BLaER1 treated with 17β-estradiol and CSF1 and Interleukin-3, amounts not matched to agents 10 nM and 100 nM (cell line): ENCODE measurements at regions not wholly inside any gene's neighbourhood (a gene's known extent, or its start where the extent isn't known, plus 50 kb on each side); places are given as distances from the start of the nearest gene placed in this dataset.

Experiments used
- H3K27ac ChIP-seq, 11 experiments: shearing (Covaris generic); formaldehyde crosslinking; 2 replicates each; pipeline ENCODE4 v1.8.1; 2022
- H3K27me3 ChIP-seq, 11 experiments: shearing (Covaris generic); formaldehyde crosslinking; 2 replicates each; pipeline ENCODE4 v1.8.1; 2022
- H3K36me3 ChIP-seq, 11 experiments: shearing (Covaris generic); formaldehyde crosslinking; 2 replicates each; pipeline ENCODE4 v1.8.1; 2022
- H3K4me1 ChIP-seq, 10 experiments: shearing (Covaris generic); formaldehyde crosslinking; 2 replicates each; pipeline ENCODE4 v1.8.1; 2022
- H3K4me2 ChIP-seq, 11 experiments: shearing (Covaris generic); formaldehyde crosslinking; 2 replicates each; pipeline ENCODE4 v1.8.1; 2022
- H3K4me3 ChIP-seq, 10 experiments: shearing (Covaris generic); formaldehyde crosslinking; 2 replicates each; pipeline ENCODE4 v1.8.1; 2022
- H3K9ac ChIP-seq, 11 experiments: shearing (Covaris generic); formaldehyde crosslinking; 2 replicates each; pipeline ENCODE4 v1.8.1; 2022
- H3K9me3 ChIP-seq, 11 experiments: shearing (Covaris generic); formaldehyde crosslinking; replicated peaks in 1 of 11; 2 replicates each; pipeline ENCODE4 v1.8.1; 2022
- H4K20me1 ChIP-seq, 11 experiments: shearing (Covaris generic); formaldehyde crosslinking; 2 replicates each; pipeline ENCODE4 v1.8.1; 2022
- Cebpa-rat ChIP-seq, 11 experiments: shearing (Covaris generic); IDR thresholded peaks; 2 replicates each; pipeline ENCODE4 v1.8.1; 2022

- Histone ChIP-seq H3K36me3 (no peaks in the 10 kb centered on the region), H3K9me3 (no peaks in the 10 kb centered on the region), H3K27ac (no peak overlapping the region), H3K4me1 (no peaks in the 10 kb centered on the region), H3K4me2 (no peak overlapping the region), H3K9ac (no peak overlapping the region), H3K4me3 (no peak overlapping the region), H3K27me3 (peaks cover 39 to 76% (median 66%) of the 10 kb centered on the region in 11 experiments; a peak in 21 of 22 replicates), H4K20me1 (peaks cover 0 to 4% (median 0%) of the 10 kb centered on the region in 11 experiments; a peak in 1 of 22 replicates)
- no peak for TF ChIP-seq Cebpa-rat (IDR thresholded peaks at IDR 0.05)
Measured at GRCh38 chrX:138534410-138534809, 177.1 kb downstream of the FGF13 start.

GRCh38 chrX:138519296-138519695 is 192.2 kb downstream of the FGF13 start:
- Histone ChIP-seq H3K36me3 (no peaks in the 10 kb centered on the region), H3K27me3 (peaks cover 55 to 99% (median 95%) of the 10 kb centered on the region in 11 experiments), H3K27ac (no peak overlapping the region), H3K4me2 (no peak overlapping the region), H3K9ac (no peak overlapping the region), H4K20me1 (no peaks in the 10 kb centered on the region; a peak in 1 of 22 replicates), H3K4me1 (no peaks in the 10 kb centered on the region), H3K9me3 (no peaks in the 10 kb centered on the region), H3K4me3 (no peak overlapping the region)
- TF ChIP-seq Cebpa-rat (IDR thresholded peaks at IDR 0.05), result no peak

GRCh38 chrX:138504273-138504672 is 207.2 kb downstream of the FGF13 start:
- H3K4me1 ChIP-seq, result no peaks in the 10 kb centered on the region
- no peaks in the 10 kb centered on the region for H3K36me3 ChIP-seq
- H3K4me3 ChIP-seq, result no peak overlapping the region
- TF ChIP-seq Cebpa-rat (IDR thresholded peaks at IDR 0.05), result no peak
- no peak overlapping the region for H3K4me2 ChIP-seq
- no peaks in the 10 kb centered on the region for H4K20me1 ChIP-seq
- no peak overlapping the region for H3K27ac ChIP-seq
- H3K27me3 ChIP-seq, result peaks cover 40 to 85% (median 70%) of the 10 kb centered on the region in 11 experiments
- H3K9ac ChIP-seq, result no peak overlapping the region
- peaks cover 0 to 14% (median 8%) of the 10 kb centered on the region in 11 experiments; a peak in 9 of 22 replicates for H3K9me3 ChIP-seq

GRCh38 chrX:138492371-138492770 is 219.1 kb downstream of the FGF13 start:
- no peaks in the 10 kb centered on the region for H3K36me3 ChIP-seq
- no peak overlapping the region for H3K4me2 ChIP-seq
- H3K27me3 ChIP-seq, result peaks cover 51 to 93% (median 82%) of the 10 kb centered on the region in 11 experiments
- H3K4me3 ChIP-seq, result no peak overlapping the region
- peaks cover 0 to 5% (median 0%) of the 10 kb centered on the region in 11 experiments; a peak in 3 of 22 replicates for H4K20me1 ChIP-seq
- no peak overlapping the region for H3K27ac ChIP-seq
- H3K4me1 ChIP-seq, result no peaks in the 10 kb centered on the region
- H3K9ac ChIP-seq, result no peak overlapping the region
- no peaks in the 10 kb centered on the region for H3K9me3 ChIP-seq
- TF ChIP-seq Cebpa-rat (IDR thresholded peaks at IDR 0.05), result no peak

GRCh38 chrX:138487866-138488265 is 223.7 kb downstream of the FGF13 start:
- TF ChIP-seq Cebpa-rat (IDR thresholded peaks at IDR 0.05), result no peak

GRCh38 chrX:138485767-138486166 is 225.8 kb downstream of the FGF13 start:
- TF ChIP-seq Cebpa-rat (IDR thresholded peaks at IDR 0.05), result no peak
- H3K4me3 ChIP-seq, result no peak overlapping the region
- H3K27ac ChIP-seq, result no peak overlapping the region
- H3K9ac ChIP-seq, result no peak overlapping the region
- H3K36me3 ChIP-seq, result no peaks in the 10 kb centered on the region
- H4K20me1 ChIP-seq, result peaks cover 0 to 5% (median 0%) of the 10 kb centered on the region in 11 experiments; a peak in 5 of 22 replicates
- peaks cover 90 to 97% (median 95%) of the 10 kb centered on the region in 11 experiments for H3K27me3 ChIP-seq
- H3K4me2 ChIP-seq, result no peak overlapping the region
- no peaks in the 10 kb centered on the region for H3K4me1 ChIP-seq
- no peaks in the 10 kb centered on the region; a peak in 2 of 22 replicates for H3K9me3 ChIP-seq

More at GRCh38 chrX:138487866-138488265, 223.7 kb downstream of the FGF13 start:
- H3K4me1 ChIP-seq, result no peaks in the 10 kb centered on the region
- H4K20me1 ChIP-seq, result peaks cover 0 to 5% (median 0%) of the 10 kb centered on the region in 11 experiments; a peak in 4 of 22 replicates
- no peak overlapping the region for H3K4me2 ChIP-seq
- peaks cover 79 to 97% (median 94%) of the 10 kb centered on the region in 11 experiments for H3K27me3 ChIP-seq
- H3K27ac ChIP-seq, result no peak overlapping the region
- no peak overlapping the region for H3K4me3 ChIP-seq
- H3K36me3 ChIP-seq, result no peaks in the 10 kb centered on the region
- no peaks in the 10 kb centered on the region for H3K9me3 ChIP-seq
- no peak overlapping the region for H3K9ac ChIP-seq

- H3K9me3 ChIP-seq, result peaks cover 0 to 3% (median 0%) of the 10 kb centered on the region in 11 experiments; a peak in 3 of 22 replicates
- no peak for TF ChIP-seq Cebpa-rat (IDR thresholded peaks at IDR 0.05)
- H3K36me3 ChIP-seq, result no peaks in the 10 kb centered on the region
- peaks cover 90 to 97% (median 95%) of the 10 kb centered on the region in 11 experiments for H3K27me3 ChIP-seq
- no peak overlapping the region for H3K4me2 ChIP-seq
- no peak overlapping the region for H3K4me3 ChIP-seq
- H3K4me1 ChIP-seq, result no peaks in the 10 kb centered on the region
- H3K27ac ChIP-seq, result no peak overlapping the region
- no peak overlapping the region for H3K9ac ChIP-seq
- H4K20me1 ChIP-seq, result peaks cover 0 to 5% (median 0%) of the 10 kb centered on the region in 11 experiments; a peak in 5 of 22 replicates
Measured at GRCh38 chrX:138485224-138485623, 226.3 kb downstream of the FGF13 start.

GRCh38 chrX:138484451-138484850 is 227.1 kb downstream of the FGF13 start:
- no peaks in the 10 kb centered on the region for H3K4me1 ChIP-seq
- H3K27ac ChIP-seq, result no peak overlapping the region
- peaks cover 87 to 94% (median 93%) of the 10 kb centered on the region in 11 experiments for H3K27me3 ChIP-seq
- H3K9ac ChIP-seq, result no peak overlapping the region
- H3K4me2 ChIP-seq, result no peak overlapping the region
- H3K9me3 ChIP-seq, result peaks cover 0 to 7% (median 0%) of the 10 kb centered on the region in 11 experiments; a peak in 3 of 22 replicates
- TF ChIP-seq Cebpa-rat (IDR thresholded peaks at IDR 0.05), result no peak
- H3K36me3 ChIP-seq, result no peaks in the 10 kb centered on the region
- H4K20me1 ChIP-seq, result peaks cover 0 to 5% (median 0%) of the 10 kb centered on the region in 11 experiments; a peak in 4 of 22 replicates
- no peak overlapping the region for H3K4me3 ChIP-seq

- no peak overlapping the region for H3K9ac ChIP-seq
- H3K27ac ChIP-seq, result no peak overlapping the region
- H3K36me3 ChIP-seq, result no peaks in the 10 kb centered on the region
- no peak overlapping the region for H3K4me2 ChIP-seq
- no peaks in the 10 kb centered on the region for H3K4me1 ChIP-seq
- no peak for TF ChIP-seq Cebpa-rat (IDR thresholded peaks at IDR 0.05)
- no peak overlapping the region for H3K4me3 ChIP-seq
- peaks cover 88 to 98% (median 93%) of the 10 kb centered on the region in 11 experiments for H3K27me3 ChIP-seq
- peaks cover 0 to 7% (median 0%) of the 10 kb centered on the region in 11 experiments; a peak in 3 of 22 replicates for H3K9me3 ChIP-seq
- peaks cover 0 to 5% (median 0%) of the 10 kb centered on the region in 11 experiments; a peak in 4 of 22 replicates for H4K20me1 ChIP-seq
Measured at GRCh38 chrX:138481649-138482048, 229.9 kb downstream of the FGF13 start.

- Histone ChIP-seq H3K9ac (no peak overlapping the region), H3K4me1 (no peaks in the 10 kb centered on the region)
- TF ChIP-seq Cebpa-rat (IDR thresholded peaks at IDR 0.05), result no peak
Measured at GRCh38 chrX:138463476-138463875, 248.0 kb downstream of the FGF13 start.

More at GRCh38 chrX:138463476-138463875, 248.0 kb downstream of the FGF13 start:
- H3K27me3 ChIP-seq, result peaks cover 21 to 60% (median 55%) of the 10 kb centered on the region in 11 experiments; a peak in 19 of 22 replicates
- H3K27ac ChIP-seq, result no peak overlapping the region
- H3K4me3 ChIP-seq, result no peak overlapping the region
- H3K9me3 ChIP-seq, result peaks cover 0 to 18% (median 0%) of the 10 kb centered on the region in 11 experiments; a peak in 2 of 22 replicates
- no peak overlapping the region for H3K4me2 ChIP-seq
- H3K36me3 ChIP-seq, result no peaks in the 10 kb centered on the region
- H4K20me1 ChIP-seq, result no peaks in the 10 kb centered on the region
